Fibroblast of lung (primary cell): ENCODE measurements at regions not wholly inside any gene's neighbourhood (a gene's known extent, or its start where the extent isn't known, plus 50 kb on each side); places are given as distances from the start of the nearest gene placed in this dataset.

Experiments
- CTCF ChIP-seq, 2 donors: IDR thresholded peaks in 1 of 2; conservative IDR thresholded peaks in 1 of 2; 1 replicate in 1 of 2; 2 replicates in 1 of 2; pipeline ENCODE4 v1.5.1; 2011 to 2012; ENCODE audit warnings: low read length in 2 of 2, control low read depth in 1 of 2, inconsistent platforms in 1 of 2, low read depth in 1 of 2, mild to moderate bottlenecking in 1 of 2
- EZH2 ChIP-seq: IDR thresholded peaks from 2 replicates; pipeline ENCODE4 v1.5.1; 2012; ENCODE audit warnings: low read length, control low read depth, mild to moderate bottlenecking; ENCODE audit errors: missing control alignments

- TF ChIP-seq CTCF (conservative IDR thresholded peaks at IDR 0.05 in 1 of 2, IDR thresholded peaks at IDR 0.05 in 1 of 2; ENCODE audit: low read depth in 1 of 2, low read length in 2 of 2): no peak
- no peak for TF ChIP-seq EZH2
Observed at GRCh38 chr2:150860301-150860700, 372.8 kb upstream of the RND3 start.
